ENCODE measurements at regions not wholly inside any gene's neighbourhood (a gene's known extent, or its start where the extent isn't known, plus 50 kb on each side); places are given as distances from the start of the nearest gene placed in this dataset.

DNA sequence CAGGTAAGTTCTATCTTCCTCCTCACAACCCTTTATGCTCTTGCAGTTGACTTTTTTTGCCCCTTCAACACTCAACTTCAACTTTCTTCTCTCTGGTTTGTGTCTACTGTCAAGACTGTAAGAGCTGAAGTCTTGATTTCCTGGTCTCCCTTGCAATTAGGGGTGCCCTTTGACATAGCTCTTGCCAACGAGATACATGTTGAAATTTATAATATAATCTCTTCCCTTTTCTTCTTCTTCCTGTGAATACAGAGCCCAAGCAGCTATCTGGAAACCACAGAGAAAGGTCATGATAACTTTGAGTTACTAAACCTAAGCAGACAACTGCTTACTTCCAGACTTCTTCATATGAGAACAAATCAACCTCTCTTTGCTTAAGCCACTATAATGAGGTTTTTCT is 163.5 kb downstream of the MC4R start:
- H3K27ac ChIP-seq (ENCODE audit: low read depth, low read length, poor library complexity, severe bottlenecking) = no peak overlapping the region
- no peak for DNase-seq (ENCODE audit: low spot score)
- no peaks in the 10 kb centered on the region for H3K4me1 ChIP-seq (ENCODE audit: insufficient read depth, low read length, poor library complexity, severe bottlenecking)
- CTCF ChIA-PET = no interaction called here
- peaks cover 39% of the 10 kb centered on the region for H3K27me3 ChIP-seq (replicated peaks; ENCODE audit: insufficient read depth, low read depth, low read length, poor library complexity)
- H3K4me3 ChIP-seq (ENCODE audit: low read depth, low read length, poor library complexity, severe bottlenecking) = no peak overlapping the region
- no peaks in the 10 kb centered on the region for H3K9me3 ChIP-seq (ENCODE audit: low read depth, low read length, poor library complexity, severe bottlenecking)
- no TSS peak for BruUV-seq (replicated peaks)
- POLR2A ChIA-PET (ENCODE audit: low non-redundant PET) = no interaction called here
- TF ChIP-seq EZH2 (IDR thresholded peaks at IDR 0.05; ENCODE audit: borderline replicate concordance, low read depth, low read length, poor library complexity, severe bottlenecking) = no peak
- TF ChIP-seq, protein P1, sequence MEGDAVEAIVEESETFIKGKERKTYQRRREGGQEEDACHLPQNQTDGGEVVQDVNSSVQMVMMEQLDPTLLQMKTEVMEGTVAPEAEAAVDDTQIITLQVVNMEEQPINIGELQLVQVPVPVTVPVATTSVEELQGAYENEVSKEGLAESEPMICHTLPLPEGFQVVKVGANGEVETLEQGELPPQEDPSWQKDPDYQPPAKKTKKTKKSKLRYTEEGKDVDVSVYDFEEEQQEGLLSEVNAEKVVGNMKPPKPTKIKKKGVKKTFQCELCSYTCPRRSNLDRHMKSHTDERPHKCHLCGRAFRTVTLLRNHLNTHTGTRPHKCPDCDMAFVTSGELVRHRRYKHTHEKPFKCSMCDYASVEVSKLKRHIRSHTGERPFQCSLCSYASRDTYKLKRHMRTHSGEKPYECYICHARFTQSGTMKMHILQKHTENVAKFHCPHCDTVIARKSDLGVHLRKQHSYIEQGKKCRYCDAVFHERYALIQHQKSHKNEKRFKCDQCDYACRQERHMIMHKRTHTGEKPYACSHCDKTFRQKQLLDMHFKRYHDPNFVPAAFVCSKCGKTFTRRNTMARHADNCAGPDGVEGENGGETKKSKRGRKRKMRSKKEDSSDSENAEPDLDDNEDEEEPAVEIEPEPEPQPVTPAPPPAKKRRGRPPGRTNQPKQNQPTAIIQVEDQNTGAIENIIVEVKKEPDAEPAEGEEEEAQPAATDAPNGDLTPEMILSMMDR (conservative IDR thresholded peaks at IDR 0.05; ENCODE audit: low read depth, low read length) = no peak
- intact Hi-C loops (cut with micrococcal nuclease; ENCODE audit: unreplicated experiment) = no loop called here
- H3K36me3 ChIP-seq (ENCODE audit: insufficient read depth, low read length, poor library complexity, severe bottlenecking) = no peaks in the 10 kb centered on the region

- Histone ChIP-seq H3K27me3 (replicated peaks; ENCODE audit: insufficient read depth, low read depth, low read length, poor library complexity) (peaks cover 59% of the 10 kb centered on the region), H3K4me1 (ENCODE audit: insufficient read depth, low read length, poor library complexity, severe bottlenecking) (no peaks in the 10 kb centered on the region), H3K9me3 (ENCODE audit: low read depth, low read length, poor library complexity, severe bottlenecking) (no peaks in the 10 kb centered on the region), H3K36me3 (ENCODE audit: insufficient read depth, low read length, poor library complexity, severe bottlenecking) (no peaks in the 10 kb centered on the region), H3K27ac (ENCODE audit: low read depth, low read length, poor library complexity, severe bottlenecking) (no peak overlapping the region), H3K4me3 (ENCODE audit: low read depth, low read length, poor library complexity, severe bottlenecking) (no peak overlapping the region)
- TF ChIP-seq, protein P1 (conservative IDR thresholded peaks at IDR 0.05; ENCODE audit: low read depth, low read length) = no peak
- no peak for TF ChIP-seq EZH2 (IDR thresholded peaks at IDR 0.05; ENCODE audit: borderline replicate concordance, low read depth, low read length, poor library complexity, severe bottlenecking)
- BruUV-seq (replicated peaks) = no TSS peak
- DNase-seq (ENCODE audit: low spot score) = no peak
- intact Hi-C loops (cut with micrococcal nuclease; ENCODE audit: unreplicated experiment) = no loop called here
- CTCF ChIA-PET = no interaction called here
- POLR2A ChIA-PET (ENCODE audit: low non-redundant PET) = no interaction called here
These were observed 169.9 kb downstream of the MC4R start for GRCh38 chr18:60202708-60203107.

DNA sequence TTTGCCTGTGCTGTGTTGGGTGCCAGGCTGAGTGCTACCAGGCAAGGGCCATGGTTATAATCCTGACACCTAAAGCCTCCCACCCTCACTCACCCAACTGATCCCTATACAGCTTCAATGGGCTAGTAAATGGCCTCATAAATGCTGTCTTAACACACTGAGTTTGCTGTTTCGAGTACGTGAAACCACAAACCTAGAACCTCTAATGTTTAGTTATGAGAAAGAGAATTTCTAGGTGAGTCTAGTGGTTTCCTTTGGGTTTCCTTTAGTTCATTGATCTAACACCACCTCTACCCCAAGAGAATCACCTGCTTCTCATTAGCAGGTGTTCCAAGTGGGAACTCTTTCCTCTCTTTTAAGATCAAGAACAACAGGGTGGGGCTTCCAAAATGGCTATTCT is 172.0 kb downstream of the MC4R start:
- intact Hi-C loops (cut with micrococcal nuclease; ENCODE audit: unreplicated experiment) = no loop called here
- no TSS peak for BruUV-seq (replicated peaks)
- H3K36me3 ChIP-seq (ENCODE audit: insufficient read depth, low read length, poor library complexity, severe bottlenecking) = no peaks in the 10 kb centered on the region
- H3K9me3 ChIP-seq (ENCODE audit: low read depth, low read length, poor library complexity, severe bottlenecking) = no peaks in the 10 kb centered on the region
- no peak overlapping the region for H3K27ac ChIP-seq (ENCODE audit: low read depth, low read length, poor library complexity, severe bottlenecking)
- H3K4me3 ChIP-seq (ENCODE audit: low read depth, low read length, poor library complexity, severe bottlenecking) = no peak overlapping the region
- POLR2A ChIA-PET (ENCODE audit: low non-redundant PET) = no interaction called here
- TF ChIP-seq, protein P1 (conservative IDR thresholded peaks at IDR 0.05; ENCODE audit: low read depth, low read length) = no peak
- TF ChIP-seq EZH2 (IDR thresholded peaks at IDR 0.05; ENCODE audit: borderline replicate concordance, low read depth, low read length, poor library complexity, severe bottlenecking) = no peak
- H3K27me3 ChIP-seq (replicated peaks; ENCODE audit: insufficient read depth, low read depth, low read length, poor library complexity) = peaks cover 51% of the 10 kb centered on the region
- H3K4me1 ChIP-seq (ENCODE audit: insufficient read depth, low read length, poor library complexity, severe bottlenecking) = no peaks in the 10 kb centered on the region
- CTCF ChIA-PET = no interaction called here
- no peak for DNase-seq (ENCODE audit: low spot score)

Data from A673 (cell line).